ENCODE measurements at regions not wholly inside any gene's neighbourhood (a gene's known extent, or its start where the extent isn't known, plus 50 kb on each side); places are given as distances from the start of the nearest gene placed in this dataset.

GRCh38 chr22:49717322-49717919, 110.3 kb downstream of the BRD1 start:
- peaks cover 0 to 23% (median 4%) of the 10 kb centered on the region in 7 donors for H3K27me3 ChIP-seq (replicated peaks in 1 of 7)
- H3K4me3 ChIP-seq: no peak overlapping the region
- intact Hi-C loops (cut with DNase I; ENCODE audit: low total_unique reads): no loop called here
- TF ChIP-seq POLR2A (IDR thresholded peaks at IDR 0.05): no peak
- no peak for TF ChIP-seq CTCF (IDR thresholded peaks at IDR 0.05 in 8 of 11, conservative IDR thresholded peaks at IDR 0.05 in 3 of 11)
- TF ChIP-seq POLR2AphosphoS5 (IDR thresholded peaks at IDR 0.05): no peak
- H3K4me1 ChIP-seq: no peaks in the 10 kb centered on the region
- no peaks in the 10 kb centered on the region for H3K36me3 ChIP-seq
- no peak overlapping the region for H3K27ac ChIP-seq
- no peak for DNase-seq
- 83 to 91% (median 89%) methylated on average over 24 of the region's 24 CpGs for WGBS, 5 donors
- no peaks in the 10 kb centered on the region for H3K9me3 ChIP-seq

- intact Hi-C loops (cut with DNase I; ENCODE audit: low total_unique reads): no loop called here
- TF ChIP-seq CTCF (IDR thresholded peaks at IDR 0.05 in 8 of 11, conservative IDR thresholded peaks at IDR 0.05 in 3 of 11) (no peak), POLR2AphosphoS5 (IDR thresholded peaks at IDR 0.05) (no peak), POLR2A (IDR thresholded peaks at IDR 0.05) (no peak)
These were observed 111.2 kb downstream of the BRD1 start for GRCh38 chr22:49716441-49716840.

GRCh38 chr22:49715450-49715849, 112.2 kb downstream of the BRD1 start:
- Histone ChIP-seq H3K4me3 (no peak overlapping the region), H3K9me3 (peaks cover 0 to 4% (median under 1%) of the 10 kb centered on the region in 8 donors), H3K27ac (no peak overlapping the region), H3K4me1 (no peaks in the 10 kb centered on the region), H3K27me3 (replicated peaks in 1 of 7) (peaks cover 0 to 41% (median 9%) of the 10 kb centered on the region in 7 donors), H3K36me3 (no peaks in the 10 kb centered on the region)
- TF ChIP-seq POLR2A (IDR thresholded peaks at IDR 0.05) (no peak), POLR2AphosphoS5 (IDR thresholded peaks at IDR 0.05) (no peak), CTCF (IDR thresholded peaks at IDR 0.05 in 8 of 11, conservative IDR thresholded peaks at IDR 0.05 in 3 of 11) (no peak)
- intact Hi-C loops (cut with DNase I; ENCODE audit: low total_unique reads): no loop called here
- DNase-seq: no peak
- 84 to 98% (median 94%) methylated on average over 3 of the region's 3 CpGs for WGBS, 5 donors

More at GRCh38 chr22:49716441-49716840, 111.2 kb downstream of the BRD1 start:
- 52 to 71% (median 63%) methylated on average over 10 to 12 of the region's 12 CpGs for WGBS, 5 donors
- Histone ChIP-seq H3K27ac (no peak overlapping the region), H3K4me3 (no peak overlapping the region), H3K36me3 (no peaks in the 10 kb centered on the region), H3K4me1 (no peaks in the 10 kb centered on the region), H3K27me3 (replicated peaks in 1 of 7) (peaks cover 0 to 32% (median 9%) of the 10 kb centered on the region in 7 donors), H3K9me3 (no peaks in the 10 kb centered on the region)
- DNase-seq: peak; percentile 54

- Histone ChIP-seq H3K27ac (no peak overlapping the region), H3K36me3 (no peaks in the 10 kb centered on the region), H3K4me1 (no peaks in the 10 kb centered on the region), H3K9me3 (peaks cover 0 to 22% (median 18%) of the 10 kb centered on the region in 8 donors), H3K4me3 (no peak overlapping the region), H3K27me3 (replicated peaks in 1 of 7) (peaks cover 0 to 49% (median 9%) of the 10 kb centered on the region in 7 donors)
- no peak for TF ChIP-seq POLR2A (IDR thresholded peaks at IDR 0.05)
- TF ChIP-seq CTCF (IDR thresholded peaks at IDR 0.05 in 8 of 11, conservative IDR thresholded peaks at IDR 0.05 in 3 of 11): no peak
- no peak for TF ChIP-seq POLR2AphosphoS5 (IDR thresholded peaks at IDR 0.05)
- peak; percentile 22 for DNase-seq
- intact Hi-C loops (cut with DNase I; ENCODE audit: low total_unique reads): no loop called here
- WGBS, 5 donors: 84 to 87% (median 86%) methylated on average over 12 to 15 of the region's 15 CpGs
These were observed 114.7 kb downstream of the BRD1 start for GRCh38 chr22:49713003-49713402.

All from spleen (tissue), 11 donors.